HTR-8/SVneo (cell line): ENCODE measurements at regions not wholly inside any gene's neighbourhood (a gene's known extent, or its start where the extent isn't known, plus 50 kb on each side); places are given as distances from the start of the nearest gene placed in this dataset.

Experiments
- DNase-seq: peaks from one replicate; pipeline ENCODE4 v3.0.0; 2011; ENCODE audit warnings: low spot score, mixed read lengths; ENCODE audit not compliant: insufficient read length
- FAIRE-seq: peaks from 2 replicates; lab custom pipeline; 2011; peaks lifted over from hg19 to GRCh38; lab: Jason Lieb, UNC

DNA sequence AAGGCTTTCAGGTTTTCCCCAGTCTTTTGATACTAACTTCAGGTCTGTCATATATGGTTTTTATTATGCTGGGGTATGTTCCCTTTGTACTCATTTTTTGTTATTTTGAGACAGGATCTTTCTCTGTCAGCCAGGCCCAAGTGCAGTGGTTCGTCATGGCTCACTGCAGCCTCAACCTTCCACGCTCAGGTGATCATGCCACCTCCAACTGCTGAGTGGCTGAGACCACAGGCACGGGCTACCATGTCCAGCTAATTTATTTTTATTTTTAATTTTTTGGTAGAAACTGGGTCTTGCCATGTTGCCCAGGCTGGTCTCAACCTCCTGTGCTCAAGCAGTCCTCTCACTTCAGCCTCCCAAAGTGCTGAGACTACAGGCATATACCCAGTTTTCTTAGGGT, 50.6 kb upstream of the PDGFD start:
- no peak for DNase-seq
- FAIRE-seq, result no peak
